Endothelial cell of umbilical vein (primary cell): ENCODE measurements at regions not wholly inside any gene's neighbourhood (a gene's known extent, or its start where the extent isn't known, plus 50 kb on each side); places are given as distances from the start of the nearest gene placed in this dataset.

Experiments used
- BruUV-seq: library from RNA; stranded (reverse); fragments of 400-500 nt; replicated peaks from 2 replicates; lab custom pipeline; 2021; lab: Mats Ljungman, UMichigan
- CTCF ChIA-PET: fragments of 300-600, 350-600 bp; sonication (Branson Sonifier 250); formaldehyde crosslinking; loops from one replicate; lab custom pipeline; 2021; ENCODE audit warnings: antibody characterized with exemption, inconsistent platforms; lab: Charles Lee
- POLR2A ChIA-PET: fragments of 300-600, 350-600 bp; sonication (Branson Sonifier 250); formaldehyde crosslinking; loops from one replicate; lab custom pipeline; 2021; ENCODE audit warnings: antibody characterized with exemption, inconsistent platforms; lab: Charles Lee
- DNase-seq: peaks from one replicate; pipeline ENCODE4 v3.0.0-alpha.2; 2011; ENCODE audit warnings: low read depth, low spot score
- FAIRE-seq: peaks from 2 replicates; lab custom pipeline; 2011; peaks lifted over from hg19 to GRCh38; lab: Jason Lieb, UNC
- H2AFZ ChIP-seq: 2 replicates; pipeline ENCODE4 v1.6.0; 2012; ENCODE audit warnings: low read depth, low read length, control low read depth, inconsistent platforms
- H3K27ac ChIP-seq: 2 replicates; pipeline ENCODE4 v1.5.1; 2011; ENCODE audit warnings: low read depth, mild to moderate bottlenecking, control low read depth, low read length, moderate library complexity; ENCODE audit not compliant: insufficient read depth
- H3K27me3 ChIP-seq, 2 experiments: 2 replicates each; pipeline versions ENCODE4 v1.6.0 to v1.6.1; 2011; ENCODE audit warnings: low read length in 2 of 2, mixed read lengths in 1 of 2; ENCODE audit not compliant: control insufficient read depth in 2 of 2, insufficient read depth in 2 of 2
- H3K36me3 ChIP-seq, 2 experiments: 2 replicates in 1 of 2; 3 replicates in 1 of 2; pipeline ENCODE4 v1.5.1; 2011; ENCODE audit warnings: low read length in 2 of 2, mild to moderate bottlenecking in 1 of 2, moderate library complexity in 1 of 2; ENCODE audit not compliant: control insufficient read depth in 2 of 2, insufficient read depth in 2 of 2; ENCODE audit errors: extremely low read depth in 1 of 2
- H3K4me1 ChIP-seq: 3 replicates; pipeline ENCODE4 v1.5.1; 2011; ENCODE audit warnings: mild to moderate bottlenecking, low read length; ENCODE audit not compliant: control insufficient read depth, insufficient read depth; ENCODE audit errors: extremely low read depth
- H3K4me2 ChIP-seq: 2 replicates; pipeline ENCODE4 v1.6.1; 2011; ENCODE audit warnings: low read length, control low read depth, mixed read lengths; ENCODE audit not compliant: insufficient read depth
- H3K4me3 ChIP-seq, 3 experiments: fragments of 200-600 bp in 1 of 3; sonication (generic), shearing (Covaris generic) in 1 of 3; replicated peaks in 1 of 3; 2 replicates each; pipeline ENCODE4 v1.5.1; 2011 to 2016; ENCODE audit warnings: control low read depth in 3 of 3, low read length in 3 of 3, mild to moderate bottlenecking in 2 of 3, inconsistent platforms in 1 of 3, low read depth in 1 of 3, moderate library complexity in 1 of 3; ENCODE audit not compliant: insufficient read depth in 1 of 3
- H3K79me2 ChIP-seq: 2 replicates; pipeline ENCODE4 v1.6.0; 2012; ENCODE audit warnings: low read length, inconsistent platforms; ENCODE audit not compliant: control insufficient read depth, insufficient read depth
- H3K9ac ChIP-seq: replicated peaks from 2 replicates; pipeline ENCODE3; 2011; ENCODE audit warnings: low read length, control low read depth; ENCODE audit not compliant: insufficient read depth; ENCODE audit errors: extremely low read depth
- H3K9me1 ChIP-seq: replicated peaks from 3 replicates; pipeline ENCODE4 v1.6.0; 2011; ENCODE audit warnings: mild to moderate bottlenecking, low read length; ENCODE audit not compliant: control insufficient read depth, insufficient read depth; ENCODE audit errors: extremely low read depth
- H3K9me3 ChIP-seq: replicated peaks from 2 replicates; pipeline ENCODE4 v1.5.1; 2012; ENCODE audit warnings: low read length, inconsistent platforms; ENCODE audit not compliant: control insufficient read depth, insufficient read depth
- H4K20me1 ChIP-seq: replicated peaks from 2 replicates; pipeline ENCODE3; 2011; ENCODE audit warnings: mild to moderate bottlenecking, low read length; ENCODE audit not compliant: control insufficient read depth, insufficient read depth; ENCODE audit errors: extremely low read depth
- CTCF ChIP-seq, 2 donors: IDR thresholded peaks; 1 replicate in 1 of 2; 2 replicates in 1 of 2; pipeline ENCODE4 v1.5.1; 2011; ENCODE audit warnings: low read length in 2 of 2, mild to moderate bottlenecking in 2 of 2, moderate library complexity in 2 of 2, control low read depth in 1 of 2, inconsistent platforms in 1 of 2, low read depth in 1 of 2; ENCODE audit not compliant: insufficient read depth in 1 of 2; ENCODE audit errors: extremely low read depth in 1 of 2
- EZH2 ChIP-seq: IDR thresholded peaks from 2 replicates; pipeline ENCODE4 v1.6.1; 2012; ENCODE audit warnings: borderline replicate concordance, low read depth, mild to moderate bottlenecking, moderate library complexity, low read length, inconsistent platforms; ENCODE audit not compliant: severe bottlenecking
- FOS ChIP-seq: IDR thresholded peaks from 2 replicates; pipeline ENCODE4 v1.6.1; 2011; ENCODE audit warnings: mild to moderate bottlenecking, low read length, moderate library complexity, borderline replicate concordance; ENCODE audit not compliant: insufficient read depth
- GATA2 ChIP-seq: IDR thresholded peaks from 2 replicates; pipeline ENCODE4 v1.7.0; 2011; ENCODE audit warnings: low read depth, mild to moderate bottlenecking, moderate library complexity, mixed read lengths, low read length; ENCODE audit not compliant: insufficient read length, insufficient read depth
- JUN ChIP-seq: IDR thresholded peaks from 2 replicates; pipeline ENCODE4 v1.6.1; 2011; ENCODE audit warnings: borderline replicate concordance, low read depth; ENCODE audit not compliant: insufficient read length, insufficient read depth
- MAX ChIP-seq: IDR thresholded peaks from 2 replicates; pipeline ENCODE4 v1.6.1; 2011; ENCODE audit not compliant: insufficient read depth, insufficient read length
- MYC ChIP-seq: IDR thresholded peaks from one replicate; pipeline ENCODE4 v1.6.1; 2011; ENCODE audit warnings: mild to moderate bottlenecking, low read depth, low read length
- POLR2A ChIP-seq: IDR thresholded peaks from 2 replicates; pipeline ENCODE4 v1.6.1; 2012; ENCODE audit warnings: low read depth, mild to moderate bottlenecking, control low read depth, low read length
- POLR2AphosphoS5 ChIP-seq: IDR thresholded peaks from 2 replicates; pipeline ENCODE4 v1.6.1; 2012; ENCODE audit warnings: low read depth, mild to moderate bottlenecking, control low read depth, low read length, moderate library complexity; ENCODE audit not compliant: insufficient read depth
- dilution Hi-C: fragments of 300-500 bp; cut with MboI; formaldehyde crosslinking; loops from one replicate; pipeline ENCODE4 v1.15.0; 2019; ENCODE audit warnings: low sequenced_read_pairs; ENCODE audit not compliant: extremely low pct_ligation_motif_present
- intact Hi-C: fragments of 100-400 bp; cut with micrococcal nuclease; formaldehyde crosslinking; loops from one replicate; pipeline ENCODE4 v1.10.0; 2022

- FAIRE-seq (no peak), DNase-seq (no peak)
- Histone ChIP-seq H3K27ac (no peak overlapping the region), H4K20me1 (no peaks in the 10 kb centered on the region), H3K36me3 (no peaks in the 10 kb centered on the region), H3K27me3 (no peaks in the 10 kb centered on the region), H3K9me3 (no peaks in the 10 kb centered on the region), H2AFZ (no peak overlapping the region), H3K4me2 (no peak overlapping the region), H3K4me3 (no peak overlapping the region), H3K4me1 (no peaks in the 10 kb centered on the region), H3K9me1 (no peaks in the 10 kb centered on the region), H3K79me2 (no peaks in the 10 kb centered on the region), H3K9ac (no peak overlapping the region)
- no TSS peak for BruUV-seq
- dilution Hi-C loops (no loop called here), intact Hi-C loops (no loop called here)
- POLR2A ChIA-PET = no interaction called here
- no peak for TF ChIP-seq POLR2A
- TF ChIP-seq POLR2AphosphoS5 = no peak
- no peak for TF ChIP-seq GATA2
- TF ChIP-seq CTCF (IDR thresholded peaks at IDR 0.05; ENCODE audit: extremely low read depth in 1 of 2, insufficient read depth in 1 of 2, low read depth in 1 of 2, low read length in 2 of 2) = no peak
- TF ChIP-seq EZH2 = no peak
- no peak for TF ChIP-seq FOS
- no peak for TF ChIP-seq MYC
- no peak for TF ChIP-seq JUN
- TF ChIP-seq MAX = no peak
- CTCF ChIA-PET = interaction anchor here (0.6 kb wide), 1 partner anchor 16 kb away, joined by 3 read pairs; no protein-coding TSS in a partner anchor
These were observed 79.5 kb downstream of the BLID start for GRCh38 chr11:122036493-122036892.
